ENCODE measurements at regions not wholly inside any gene's neighbourhood (a gene's known extent, or its start where the extent isn't known, plus 50 kb on each side); places are given as distances from the start of the nearest gene placed in this dataset.

- H3K4me3 ChIP-seq (ENCODE audit: low read length), result no peak overlapping the region
- no peaks in the 10 kb centered on the region for H3K4me1 ChIP-seq (ENCODE audit: low read length)
- H3K79me2 ChIP-seq (ENCODE audit: low read length), result no peaks in the 10 kb centered on the region
- no peaks in the 10 kb centered on the region; the same call in 1 of the 2 replicates for H3K9me3 ChIP-seq (ENCODE audit: low read length)
- no peak overlapping the region for H3K9ac ChIP-seq (ENCODE audit: low read length)
- no peaks in the 10 kb centered on the region for H3K9me2 ChIP-seq (replicated peaks; ENCODE audit: insufficient read depth, low read length)
- no peak overlapping the region for H3K4me2 ChIP-seq (ENCODE audit: low read depth, low read length, poor library complexity, severe bottlenecking)
- H3K36me3 ChIP-seq (ENCODE audit: insufficient read depth, low read length), result no peaks in the 10 kb centered on the region
- H3K27ac ChIP-seq (ENCODE audit: low read length), result no peak overlapping the region
- no peak overlapping the region for H2AFZ ChIP-seq (ENCODE audit: low read length)
- H3K27me3 ChIP-seq (ENCODE audit: low read length), result no peaks in the 10 kb centered on the region
- no peaks in the 10 kb centered on the region for H4K20me1 ChIP-seq (ENCODE audit: insufficient read depth, low read depth, low read length)
- DNase-seq, result no peak
These were observed 369.6 kb upstream of the AZI2 start for GRCh38 chr3:28718074-28718849.

- H3K36me3 ChIP-seq (ENCODE audit: insufficient read depth, low read length), result no peaks in the 10 kb centered on the region
- no peaks in the 10 kb centered on the region for H3K27me3 ChIP-seq (ENCODE audit: low read length)
- no peak overlapping the region for H3K4me2 ChIP-seq (ENCODE audit: low read depth, low read length, poor library complexity, severe bottlenecking)
- no peaks in the 10 kb centered on the region for H3K4me1 ChIP-seq (ENCODE audit: low read length)
- H2AFZ ChIP-seq (ENCODE audit: low read length), result no peak overlapping the region
- H3K79me2 ChIP-seq (ENCODE audit: low read length), result no peaks in the 10 kb centered on the region
- H4K20me1 ChIP-seq (ENCODE audit: insufficient read depth, low read depth, low read length), result no peaks in the 10 kb centered on the region
- H3K9me3 ChIP-seq (ENCODE audit: low read length), result no peaks in the 10 kb centered on the region
- no peak overlapping the region for H3K9ac ChIP-seq (ENCODE audit: low read length)
- DNase-seq, result peak; percentile 76
- H3K27ac ChIP-seq (ENCODE audit: low read length), result no peak overlapping the region
- no peak overlapping the region for H3K4me3 ChIP-seq (ENCODE audit: low read length)
- H3K9me2 ChIP-seq (replicated peaks; ENCODE audit: insufficient read depth, low read length), result no peaks in the 10 kb centered on the region
These were observed 378.2 kb upstream of the AZI2 start for GRCh38 chr3:28726840-28727239.

- DNase-seq, result no peak
- Histone ChIP-seq H3K27me3 (ENCODE audit: low read length) (no peaks in the 10 kb centered on the region), H4K20me1 (ENCODE audit: insufficient read depth, low read depth, low read length) (no peaks in the 10 kb centered on the region), H3K9me3 (ENCODE audit: low read length) (no peaks in the 10 kb centered on the region), H2AFZ (ENCODE audit: low read length) (no peak overlapping the region), H3K36me3 (ENCODE audit: insufficient read depth, low read length) (no peaks in the 10 kb centered on the region), H3K9ac (ENCODE audit: low read length) (no peak overlapping the region), H3K4me3 (ENCODE audit: low read length) (no peak overlapping the region), H3K9me2 (replicated peaks; ENCODE audit: insufficient read depth, low read length) (no peaks in the 10 kb centered on the region), H3K79me2 (ENCODE audit: low read length) (no peaks in the 10 kb centered on the region), H3K4me2 (ENCODE audit: low read depth, low read length, poor library complexity, severe bottlenecking) (no peak overlapping the region), H3K4me1 (ENCODE audit: low read length) (no peaks in the 10 kb centered on the region), H3K27ac (ENCODE audit: low read length) (no peak overlapping the region)
These were observed 378.7 kb upstream of the AZI2 start for GRCh38 chr3:28727307-28727706.

- H3K27me3 ChIP-seq (ENCODE audit: low read length), result no peaks in the 10 kb centered on the region
- no peaks in the 10 kb centered on the region for H4K20me1 ChIP-seq (ENCODE audit: insufficient read depth, low read depth, low read length)
- no peak overlapping the region for H3K4me3 ChIP-seq (ENCODE audit: low read length)
- H3K9ac ChIP-seq (ENCODE audit: low read length), result no peak overlapping the region
- no peaks in the 10 kb centered on the region for H3K9me2 ChIP-seq (replicated peaks; ENCODE audit: insufficient read depth, low read length)
- no peaks in the 10 kb centered on the region for H3K4me1 ChIP-seq (ENCODE audit: low read length)
- H3K27ac ChIP-seq (ENCODE audit: low read length), result no peak overlapping the region
- H3K36me3 ChIP-seq (ENCODE audit: insufficient read depth, low read length), result no peaks in the 10 kb centered on the region
- H3K79me2 ChIP-seq (ENCODE audit: low read length), result no peaks in the 10 kb centered on the region
- H3K4me2 ChIP-seq (ENCODE audit: low read depth, low read length, poor library complexity, severe bottlenecking), result no peak overlapping the region
- H3K9me3 ChIP-seq (ENCODE audit: low read length), result peaks cover 6% of the 10 kb centered on the region
- no peak overlapping the region for H2AFZ ChIP-seq (ENCODE audit: low read length)
- no peak for DNase-seq
These were observed 389.8 kb upstream of the AZI2 start for GRCh38 chr3:28738425-28738824.

- H3K4me3 ChIP-seq (ENCODE audit: low read length), result no peak overlapping the region
- H3K9me2 ChIP-seq (replicated peaks; ENCODE audit: insufficient read depth, low read length), result no peaks in the 10 kb centered on the region
These were observed 391.0 kb upstream of the AZI2 start for GRCh38 chr3:28739647-28740046.

GRCh38 chr3:28743271-28743670 is 394.6 kb upstream of the AZI2 start:
- Histone ChIP-seq H3K27ac (ENCODE audit: low read length) (no peak overlapping the region), H3K4me1 (ENCODE audit: low read length) (no peaks in the 10 kb centered on the region), H3K36me3 (ENCODE audit: insufficient read depth, low read length) (no peaks in the 10 kb centered on the region), H3K9ac (ENCODE audit: low read length) (no peak overlapping the region), H3K4me3 (ENCODE audit: low read length) (no peak overlapping the region), H3K27me3 (ENCODE audit: low read length) (no peaks in the 10 kb centered on the region), H3K79me2 (ENCODE audit: low read length) (no peaks in the 10 kb centered on the region), H3K9me2 (replicated peaks; ENCODE audit: insufficient read depth, low read length) (no peaks in the 10 kb centered on the region), H3K4me2 (ENCODE audit: low read depth, low read length, poor library complexity, severe bottlenecking) (no peak overlapping the region), H2AFZ (ENCODE audit: low read length) (no peak overlapping the region), H4K20me1 (ENCODE audit: insufficient read depth, low read depth, low read length) (no peaks in the 10 kb centered on the region), H3K9me3 (ENCODE audit: low read length) (no peaks in the 10 kb centered on the region)
- DNase-seq, result no peak

More at GRCh38 chr3:28739647-28740046, 391.0 kb upstream of the AZI2 start:
- Histone ChIP-seq H3K27me3 (ENCODE audit: low read length) (no peaks in the 10 kb centered on the region), H3K4me2 (ENCODE audit: low read depth, low read length, poor library complexity, severe bottlenecking) (no peak overlapping the region), H3K27ac (ENCODE audit: low read length) (no peak overlapping the region), H2AFZ (ENCODE audit: low read length) (no peak overlapping the region), H3K4me1 (ENCODE audit: low read length) (no peaks in the 10 kb centered on the region), H3K79me2 (ENCODE audit: low read length) (no peaks in the 10 kb centered on the region), H3K9me3 (ENCODE audit: low read length) (peaks cover 6% of the 10 kb centered on the region), H3K9ac (ENCODE audit: low read length) (no peak overlapping the region), H4K20me1 (ENCODE audit: insufficient read depth, low read depth, low read length) (no peaks in the 10 kb centered on the region), H3K36me3 (ENCODE audit: insufficient read depth, low read length) (no peaks in the 10 kb centered on the region)
- DNase-seq, result no peak

GRCh38 chr3:28743831-28744230 is 395.2 kb upstream of the AZI2 start:
- Histone ChIP-seq H3K4me3 (ENCODE audit: low read length) (no peak overlapping the region), H3K4me1 (ENCODE audit: low read length) (no peaks in the 10 kb centered on the region), H3K36me3 (ENCODE audit: insufficient read depth, low read length) (no peaks in the 10 kb centered on the region), H3K27me3 (ENCODE audit: low read length) (no peaks in the 10 kb centered on the region), H3K4me2 (ENCODE audit: low read depth, low read length, poor library complexity, severe bottlenecking) (no peak overlapping the region), H3K79me2 (ENCODE audit: low read length) (no peaks in the 10 kb centered on the region), H4K20me1 (ENCODE audit: insufficient read depth, low read depth, low read length) (no peaks in the 10 kb centered on the region), H2AFZ (ENCODE audit: low read length) (no peak overlapping the region), H3K9ac (ENCODE audit: low read length) (no peak overlapping the region), H3K9me3 (ENCODE audit: low read length) (no peaks in the 10 kb centered on the region), H3K9me2 (replicated peaks; ENCODE audit: insufficient read depth, low read length) (no peaks in the 10 kb centered on the region), H3K27ac (ENCODE audit: low read length) (no peak overlapping the region)
- DNase-seq, result no peak

- no peak overlapping the region for H3K27ac ChIP-seq (ENCODE audit: low read length)
- no peaks in the 10 kb centered on the region for H3K27me3 ChIP-seq (ENCODE audit: low read length)
- H3K9me2 ChIP-seq (replicated peaks; ENCODE audit: insufficient read depth, low read length), result no peaks in the 10 kb centered on the region
- no peaks in the 10 kb centered on the region for H4K20me1 ChIP-seq (ENCODE audit: insufficient read depth, low read depth, low read length)
- no peaks in the 10 kb centered on the region for H3K9me3 ChIP-seq (ENCODE audit: low read length)
- H3K4me2 ChIP-seq (ENCODE audit: low read depth, low read length, poor library complexity, severe bottlenecking), result no peak overlapping the region
- no peak overlapping the region for H3K4me3 ChIP-seq (ENCODE audit: low read length)
- H3K9ac ChIP-seq (ENCODE audit: low read length), result no peak overlapping the region
- no peaks in the 10 kb centered on the region for H3K4me1 ChIP-seq (ENCODE audit: low read length)
- H3K79me2 ChIP-seq (ENCODE audit: low read length), result no peaks in the 10 kb centered on the region
- H2AFZ ChIP-seq (ENCODE audit: low read length), result no peak overlapping the region
- H3K36me3 ChIP-seq (ENCODE audit: insufficient read depth, low read length), result no peaks in the 10 kb centered on the region
- no peak for DNase-seq
These were observed 396.8 kb upstream of the AZI2 start for GRCh38 chr3:28745436-28745835.
